ENCODE measurements at regions not wholly inside any gene's neighbourhood (a gene's known extent, or its start where the extent isn't known, plus 50 kb on each side); places are given as distances from the start of the nearest gene placed in this dataset.

- Histone ChIP-seq H3K4me3 (ENCODE audit: insufficient read depth, low read length, poor library complexity, severe bottlenecking) (no peak overlapping the region), H4K20me1 (ENCODE audit: low read depth, low read length) (no peaks in the 10 kb centered on the region), H3K27me3 (ENCODE audit: low read length) (no peaks in the 10 kb centered on the region), H2AFZ (ENCODE audit: low read depth, low read length, severe bottlenecking) (no peak overlapping the region), H3K27ac (ENCODE audit: low read depth, low read length) (no peak overlapping the region), H3K9me2 (replicated peaks; ENCODE audit: insufficient read depth, low read length) (no peaks in the 10 kb centered on the region), H3K9ac (ENCODE audit: low read length) (no peak overlapping the region), H3K36me3 (ENCODE audit: low read length) (no peaks in the 10 kb centered on the region), H3F3A (ENCODE audit: insufficient read depth) (no peaks in the 10 kb centered on the region), H3K79me2 (ENCODE audit: insufficient read depth, low read length) (peaks cover 36% of the 10 kb centered on the region), H3K4me2 (ENCODE audit: low read depth, low read length, poor library complexity, severe bottlenecking) (no peak overlapping the region), H3K9me3 (ENCODE audit: insufficient read depth, low read length) (no peaks in the 10 kb centered on the region)
- TF ChIP-seq CTCF (IDR thresholded peaks at IDR 0.05; ENCODE audit: insufficient read depth, low read length, poor library complexity, severe bottlenecking), result no peak
- no peak for TF ChIP-seq EZH2phosphoT487 (conservative IDR thresholded peaks at IDR 0.05; ENCODE audit: low read length)
Observed at GRCh38 chr14:71384007-71384845, 477.0 kb downstream of the PCNX1 start.

GRCh38 chr14:71387753-71388152 is 480.5 kb downstream of the PCNX1 start:
- no peak overlapping the region for H3K4me2 ChIP-seq (ENCODE audit: low read depth, low read length, poor library complexity, severe bottlenecking)
- H2AFZ ChIP-seq (ENCODE audit: low read depth, low read length, severe bottlenecking), result no peak overlapping the region
- no peak overlapping the region for H3K27ac ChIP-seq (ENCODE audit: low read depth, low read length)
- no peak overlapping the region for H3K4me3 ChIP-seq (ENCODE audit: insufficient read depth, low read length, poor library complexity, severe bottlenecking)
- H3F3A ChIP-seq (ENCODE audit: insufficient read depth), result no peaks in the 10 kb centered on the region
- H3K9me2 ChIP-seq (replicated peaks; ENCODE audit: insufficient read depth, low read length), result no peaks in the 10 kb centered on the region
- no peak for TF ChIP-seq EZH2phosphoT487 (conservative IDR thresholded peaks at IDR 0.05; ENCODE audit: low read length)
- TF ChIP-seq CTCF (IDR thresholded peaks at IDR 0.05; ENCODE audit: insufficient read depth, low read length, poor library complexity, severe bottlenecking), result no peak
- no peaks in the 10 kb centered on the region for H3K36me3 ChIP-seq (ENCODE audit: low read length)
- no peak overlapping the region for H3K9ac ChIP-seq (ENCODE audit: low read length)
- H4K20me1 ChIP-seq (ENCODE audit: low read depth, low read length), result peaks cover 4% of the 10 kb centered on the region
- no peaks in the 10 kb centered on the region for H3K27me3 ChIP-seq (ENCODE audit: low read length)
- H3K79me2 ChIP-seq (ENCODE audit: insufficient read depth, low read length), result peaks cover 16% of the 10 kb centered on the region; the same call in 1 of the 2 replicates
- no peaks in the 10 kb centered on the region for H3K9me3 ChIP-seq (ENCODE audit: insufficient read depth, low read length)

GRCh38 chr14:71388336-71388735 is 481.1 kb downstream of the PCNX1 start:
- no peak overlapping the region for H3K4me3 ChIP-seq (ENCODE audit: insufficient read depth, low read length, poor library complexity, severe bottlenecking)
- peaks cover 4% of the 10 kb centered on the region for H4K20me1 ChIP-seq (ENCODE audit: low read depth, low read length)
- H3K4me2 ChIP-seq (ENCODE audit: low read depth, low read length, poor library complexity, severe bottlenecking), result no peak overlapping the region
- H3K9me3 ChIP-seq (ENCODE audit: insufficient read depth, low read length), result no peaks in the 10 kb centered on the region
- no peaks in the 10 kb centered on the region for H3K9me2 ChIP-seq (replicated peaks; ENCODE audit: insufficient read depth, low read length)
- peaks cover 13% of the 10 kb centered on the region; the same call in 1 of the 2 replicates for H3K79me2 ChIP-seq (ENCODE audit: insufficient read depth, low read length)
- H3K27me3 ChIP-seq (ENCODE audit: low read length), result no peaks in the 10 kb centered on the region
- no peak overlapping the region for H3K9ac ChIP-seq (ENCODE audit: low read length)
- no peak overlapping the region for H2AFZ ChIP-seq (ENCODE audit: low read depth, low read length, severe bottlenecking)
- no peaks in the 10 kb centered on the region for H3K36me3 ChIP-seq (ENCODE audit: low read length)
- H3K27ac ChIP-seq (ENCODE audit: low read depth, low read length), result no peak overlapping the region
- TF ChIP-seq EZH2phosphoT487 (conservative IDR thresholded peaks at IDR 0.05; ENCODE audit: low read length), result no peak
- no peak for TF ChIP-seq CTCF (IDR thresholded peaks at IDR 0.05; ENCODE audit: insufficient read depth, low read length, poor library complexity, severe bottlenecking)
- no peaks in the 10 kb centered on the region for H3F3A ChIP-seq (ENCODE audit: insufficient read depth)

Data from SU-DHL-6 (cell line).